ENCODE measurements at regions not wholly inside any gene's neighbourhood (a gene's known extent, or its start where the extent isn't known, plus 50 kb on each side); places are given as distances from the start of the nearest gene placed in this dataset.

DNA sequence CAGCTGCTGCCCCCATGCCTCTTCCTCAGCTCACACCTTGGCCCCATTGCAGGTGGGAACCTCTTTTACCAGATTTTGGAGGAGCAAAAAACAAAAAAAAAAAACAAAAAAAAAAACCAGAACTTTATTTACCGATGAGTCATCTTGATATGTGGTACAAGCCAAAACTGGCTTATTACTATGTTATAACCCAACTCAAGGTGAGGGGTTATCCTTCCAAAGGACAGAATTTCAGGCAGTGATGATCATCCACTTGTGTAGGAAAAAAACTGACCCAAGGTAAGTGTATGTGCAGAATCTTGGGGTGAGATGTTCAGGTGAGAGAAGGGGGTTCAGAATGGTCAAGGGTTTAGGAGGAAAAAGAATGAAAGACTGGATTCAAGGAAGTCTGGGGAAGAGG is 142.6 kb upstream of the FST start:
- Histone ChIP-seq H3K27ac (no peak overlapping the region), H3K9ac (no peak overlapping the region), H2AFZ (no peak overlapping the region), H3K9me3 (ENCODE audit: low read depth) (no peaks in the 10 kb centered on the region), H3K4me2 (ENCODE audit: unreplicated experiment) (no peak overlapping the region), H3K36me3 (ENCODE audit: low read depth) (no peaks in the 10 kb centered on the region), H3K4me3 (no peak overlapping the region), H3K4me1 (ENCODE audit: insufficient read depth) (peaks cover 50% of the 10 kb centered on the region), H3K27me3 (replicated peaks; ENCODE audit: insufficient read depth) (no peaks in the 10 kb centered on the region), H3K79me2 (ENCODE audit: insufficient read depth) (no peaks in the 10 kb centered on the region), H4K20me1 (ENCODE audit: insufficient read depth) (no peaks in the 10 kb centered on the region), H3F3A (ENCODE audit: insufficient read depth) (peaks cover 33% of the 10 kb centered on the region), H3K9me2 (ENCODE audit: insufficient read depth) (peaks cover 5% of the 10 kb centered on the region; the same call in 1 of the 2 replicates)
- in situ Hi-C loops (cut with MboI), result no loop called here
- DNase-seq, result peak; percentile 47
- TF ChIP-seq EZH2phosphoT487 (IDR thresholded peaks at IDR 0.05; ENCODE audit: insufficient read depth, low read depth) (no peak), EZH2 (IDR thresholded peaks at IDR 0.05; ENCODE audit: insufficient read depth, poor library complexity, severe bottlenecking) (no peak)
- WGBS, 2 experiments (ENCODE audit: low coverage in 1 of 2, low lambda C conversion rate in 2 of 2, missing lambda C conversion rate in 2 of 2), result 56 to 75% methylated on average over 1 of the region's 1 CpG

DNA sequence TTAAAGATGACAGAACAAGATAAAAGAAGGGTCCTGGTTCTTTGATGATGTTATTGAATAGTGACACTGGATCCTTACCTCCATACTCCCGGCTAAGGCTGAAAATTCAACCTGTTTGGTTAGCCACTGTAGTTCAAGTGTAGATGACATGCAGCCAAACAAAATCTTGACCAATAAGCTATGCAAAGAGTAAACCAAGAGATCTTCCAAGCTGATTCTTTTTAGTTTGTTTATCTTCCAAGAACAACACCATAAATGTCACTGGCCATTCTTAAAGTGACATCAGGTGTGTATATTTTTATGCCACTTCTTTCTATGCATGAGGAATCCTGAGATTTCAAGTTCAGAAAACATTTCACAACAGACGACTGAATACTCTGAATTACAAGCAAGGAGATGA is 141.5 kb upstream of the FST start:
- Histone ChIP-seq H3K9me2 (ENCODE audit: insufficient read depth) (peaks cover 5% of the 10 kb centered on the region; the same call in 1 of the 2 replicates), H3K27ac (no peak overlapping the region), H3K4me2 (ENCODE audit: unreplicated experiment) (no peak overlapping the region), H4K20me1 (ENCODE audit: insufficient read depth) (no peaks in the 10 kb centered on the region), H3K4me1 (ENCODE audit: insufficient read depth) (peaks cover 47% of the 10 kb centered on the region), H3K9me3 (ENCODE audit: low read depth) (no peaks in the 10 kb centered on the region), H3K9ac (no peak overlapping the region), H3F3A (ENCODE audit: insufficient read depth) (peaks cover 30% of the 10 kb centered on the region), H3K79me2 (ENCODE audit: insufficient read depth) (no peaks in the 10 kb centered on the region), H3K36me3 (ENCODE audit: low read depth) (no peaks in the 10 kb centered on the region), H3K4me3 (no peak overlapping the region), H3K27me3 (replicated peaks; ENCODE audit: insufficient read depth) (no peaks in the 10 kb centered on the region), H2AFZ (no peak overlapping the region)
- DNase-seq, result no peak
- in situ Hi-C loops (cut with MboI), result no loop called here
- WGBS, 2 experiments (ENCODE audit: low coverage in 1 of 2, low lambda C conversion rate in 2 of 2, missing lambda C conversion rate in 2 of 2), result 93 to 95% methylated on average over 2 of the region's 2 CpGs
- TF ChIP-seq EZH2phosphoT487 (IDR thresholded peaks at IDR 0.05; ENCODE audit: insufficient read depth, low read depth) (no peak), EZH2 (IDR thresholded peaks at IDR 0.05; ENCODE audit: insufficient read depth, poor library complexity, severe bottlenecking) (no peak)

GRCh38 chr5:53339962-53340540 is 140.4 kb upstream of the FST start:
- TF ChIP-seq EZH2phosphoT487 (IDR thresholded peaks at IDR 0.05; ENCODE audit: insufficient read depth, low read depth) (no peak), EZH2 (IDR thresholded peaks at IDR 0.05; ENCODE audit: insufficient read depth, poor library complexity, severe bottlenecking) (no peak)
- Histone ChIP-seq H3K79me2 (ENCODE audit: insufficient read depth) (no peaks in the 10 kb centered on the region), H3K9me2 (ENCODE audit: insufficient read depth) (peaks cover 5% of the 10 kb centered on the region; the same call in 1 of the 2 replicates), H3K4me1 (ENCODE audit: insufficient read depth) (peaks cover 36% of the 10 kb centered on the region), H3K9me3 (ENCODE audit: low read depth) (no peaks in the 10 kb centered on the region), H3K4me3 (no peak overlapping the region), H3K9ac (no peak overlapping the region), H4K20me1 (ENCODE audit: insufficient read depth) (no peaks in the 10 kb centered on the region), H3K4me2 (ENCODE audit: unreplicated experiment) (no peak overlapping the region), H2AFZ (no peak overlapping the region; the same call in 1 of the 2 replicates), H3K27me3 (replicated peaks; ENCODE audit: insufficient read depth) (no peaks in the 10 kb centered on the region), H3F3A (ENCODE audit: insufficient read depth) (peaks cover 28% of the 10 kb centered on the region), H3K36me3 (ENCODE audit: low read depth) (no peaks in the 10 kb centered on the region), H3K27ac (no peak overlapping the region)
- DNase-seq, result no peak
- WGBS, 2 experiments (ENCODE audit: low coverage in 1 of 2, low lambda C conversion rate in 2 of 2, missing lambda C conversion rate in 2 of 2), result 91 to 95% methylated on average over 2 of the region's 2 CpGs
- in situ Hi-C loops (cut with MboI), result no loop called here

DNA sequence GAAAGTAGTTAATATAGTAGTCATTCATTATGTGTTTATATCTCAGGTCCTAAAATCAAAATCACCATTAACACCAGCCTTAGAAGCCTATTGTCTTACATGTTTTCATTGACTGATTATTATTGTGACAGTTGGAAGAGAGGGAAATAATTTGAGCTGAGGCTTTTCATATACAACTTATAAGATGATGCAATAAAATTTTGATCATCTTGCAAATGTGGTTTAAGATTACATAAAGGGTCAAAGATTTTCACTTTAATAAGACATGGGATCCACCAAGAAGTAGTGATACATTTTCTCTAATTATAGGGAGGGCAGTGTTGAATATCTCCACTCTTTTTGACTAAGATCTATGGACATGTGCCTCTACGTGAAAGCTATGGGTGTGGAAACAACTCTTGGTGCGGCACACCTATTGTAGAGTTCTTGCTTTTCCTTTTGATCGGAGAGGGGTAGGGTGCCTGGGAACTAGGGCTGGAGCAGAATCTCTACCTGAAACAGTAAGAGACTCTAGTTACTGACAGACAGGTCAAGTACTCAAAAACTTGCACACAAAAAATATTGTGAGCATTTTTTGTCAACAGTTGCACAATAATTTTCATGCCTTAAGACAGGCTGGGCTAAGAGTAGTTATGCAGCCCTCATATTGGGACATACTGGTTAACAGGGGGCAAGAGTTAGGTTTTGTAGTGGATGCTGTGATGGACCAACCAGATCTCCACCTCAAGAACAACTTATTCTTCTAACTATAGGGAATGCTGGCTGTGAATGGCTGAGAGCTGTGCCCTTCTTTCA is 139.3 kb upstream of the FST start:
- Histone ChIP-seq H3K4me1 (ENCODE audit: insufficient read depth) (peaks cover 28% of the 10 kb centered on the region), H3K4me2 (ENCODE audit: unreplicated experiment) (no peak overlapping the region), H2AFZ (no peak overlapping the region), H3K36me3 (ENCODE audit: low read depth) (no peaks in the 10 kb centered on the region), H3K79me2 (ENCODE audit: insufficient read depth) (no peaks in the 10 kb centered on the region), H4K20me1 (ENCODE audit: insufficient read depth) (no peaks in the 10 kb centered on the region), H3K9ac (no peak overlapping the region), H3K4me3 (no peak overlapping the region), H3K27me3 (replicated peaks; ENCODE audit: insufficient read depth) (no peaks in the 10 kb centered on the region), H3K9me3 (ENCODE audit: low read depth) (no peaks in the 10 kb centered on the region), H3K9me2 (ENCODE audit: insufficient read depth) (peaks cover 5% of the 10 kb centered on the region; the same call in 1 of the 2 replicates), H3K27ac (no peak overlapping the region), H3F3A (ENCODE audit: insufficient read depth) (peaks cover 18% of the 10 kb centered on the region)
- DNase-seq, result no peak
- in situ Hi-C loops (cut with MboI), result no loop called here
- TF ChIP-seq EZH2 (IDR thresholded peaks at IDR 0.05; ENCODE audit: insufficient read depth, poor library complexity, severe bottlenecking) (no peak), EZH2phosphoT487 (IDR thresholded peaks at IDR 0.05; ENCODE audit: insufficient read depth, low read depth) (no peak)
- 95 to 96% methylated on average over 3 of the region's 3 CpGs for WGBS, 2 experiments (ENCODE audit: low coverage in 1 of 2, low lambda C conversion rate in 2 of 2, missing lambda C conversion rate in 2 of 2)

Measured in GM23248 (cell line).